ENCODE measurements at regions not wholly inside any gene's neighbourhood (a gene's known extent, or its start where the extent isn't known, plus 50 kb on each side); places are given as distances from the start of the nearest gene placed in this dataset.

DNA sequence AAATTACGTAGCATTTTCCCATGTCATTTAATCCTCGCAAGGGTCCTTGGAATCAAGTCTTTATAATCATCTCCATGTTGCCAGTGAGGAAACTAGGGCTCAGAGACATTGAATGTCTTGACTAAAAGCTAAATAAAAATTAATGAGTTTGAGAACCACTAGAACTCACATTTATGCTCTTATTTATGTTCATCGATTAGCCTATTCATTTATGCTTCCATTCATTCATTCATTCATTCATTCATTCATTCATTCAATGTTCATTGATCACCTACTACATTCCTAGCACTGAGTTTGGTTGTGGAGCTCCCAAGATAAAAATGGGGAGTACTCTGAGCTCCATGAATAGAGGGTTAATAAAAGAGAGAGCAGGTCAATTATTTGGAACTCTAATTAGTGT is 59.7 kb downstream of the KCNA1 start:
- no peak for DNase-seq

DNA sequence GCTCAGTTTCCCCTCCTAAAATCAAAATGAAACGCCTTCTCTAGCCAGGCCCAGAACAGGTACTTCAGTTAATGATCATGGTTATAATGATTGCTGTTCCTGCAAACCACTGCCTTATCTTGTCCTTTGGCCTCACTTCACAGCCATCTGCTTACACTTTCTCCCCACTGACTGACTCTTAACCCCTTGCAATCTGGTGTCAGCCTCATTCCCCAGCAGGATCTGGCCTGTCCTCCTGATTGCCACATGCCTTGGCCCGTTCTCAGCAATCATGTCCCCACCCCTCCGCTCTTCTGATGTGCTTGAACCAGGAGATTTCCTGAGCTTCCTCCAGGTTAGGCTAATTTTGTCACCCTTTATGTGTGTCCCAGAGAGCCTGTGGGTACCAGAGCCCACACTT is 64.5 kb downstream of the KCNA1 start:
- DNase-seq: no peak

- no peak for DNase-seq
Observed at GRCh38 chr12:4975574-4975973, 65.9 kb downstream of the KCNA1 start.

- no peak for DNase-seq
Observed at GRCh38 chr12:4977102-4977501, 66.6 kb upstream of the KCNA5 start.

DNA sequence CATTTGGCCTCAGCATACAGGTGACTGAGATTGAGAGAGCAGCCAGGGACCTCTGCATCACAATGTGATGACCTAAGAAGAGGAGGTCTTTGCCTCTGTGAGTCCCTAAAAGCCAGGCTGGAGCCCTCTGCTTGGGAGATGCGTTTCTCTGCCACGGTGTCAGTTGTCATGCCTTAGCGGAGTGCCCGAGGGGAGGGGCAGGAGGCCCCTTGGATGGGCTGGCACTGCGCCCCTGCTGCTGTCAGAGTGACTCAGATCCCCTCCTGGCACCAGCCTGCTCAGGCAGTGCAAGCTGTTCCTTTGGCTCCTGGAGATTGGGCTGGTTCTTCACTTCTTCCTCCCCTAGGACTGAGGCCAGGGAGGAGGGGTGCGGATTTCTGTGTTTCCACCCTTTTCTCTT is 64.9 kb upstream of the KCNA5 start:
- peak in 11 of 58 donors; percentile 9 to 43 (median 17) for DNase-seq

GRCh38 chr12:4979737-4980136 is 63.9 kb upstream of the KCNA5 start:
- DNase-seq: no peak

DNA sequence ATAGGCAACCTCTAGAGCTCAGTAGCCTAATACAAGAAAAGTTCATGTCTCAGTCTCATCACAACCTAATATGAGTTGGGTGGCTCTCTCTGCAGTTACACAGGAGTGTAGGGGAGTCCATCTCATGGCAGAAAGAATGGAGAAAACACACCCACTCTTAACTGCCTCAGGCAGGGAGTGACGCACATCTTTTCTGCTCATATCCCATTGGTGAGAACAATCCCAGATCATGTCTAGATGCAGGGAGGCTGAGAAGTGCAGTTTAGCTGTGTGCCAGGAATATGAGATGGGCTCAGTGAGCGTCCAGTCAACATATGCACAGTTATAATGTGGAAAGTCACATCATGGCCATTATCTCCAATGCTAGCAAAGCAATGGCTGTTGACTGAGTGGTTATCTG is 59.3 kb upstream of the KCNA5 start:
- DNase-seq: peak in 5 of 58 donors; percentile 14 to 39 (median 20)

GRCh38 chr12:4984971-4985370 is 58.7 kb upstream of the KCNA5 start:
- DNase-seq: peak in 15 of 58 donors; percentile 8 to 39 (median 19)

DNA sequence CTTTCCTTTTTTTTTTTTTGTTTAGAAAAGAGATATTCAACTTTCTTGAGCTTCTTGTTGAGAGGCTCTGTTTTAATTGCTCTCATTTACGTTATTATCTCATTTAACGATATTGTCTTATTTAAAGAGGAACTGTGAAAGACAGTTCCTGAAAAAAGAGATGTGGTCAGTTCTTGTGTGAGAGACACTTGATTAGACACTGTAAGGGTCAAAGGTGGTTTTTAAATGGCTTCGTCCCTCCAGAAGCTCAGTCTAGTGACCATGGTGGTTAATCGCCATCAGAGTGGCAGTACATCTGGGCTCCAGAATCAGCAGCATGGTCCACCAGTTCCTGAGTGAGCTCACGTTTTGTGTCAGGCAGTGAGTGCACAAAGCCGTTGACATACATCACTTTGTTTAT is 57.9 kb upstream of the KCNA5 start:
- no peak for DNase-seq

DNA sequence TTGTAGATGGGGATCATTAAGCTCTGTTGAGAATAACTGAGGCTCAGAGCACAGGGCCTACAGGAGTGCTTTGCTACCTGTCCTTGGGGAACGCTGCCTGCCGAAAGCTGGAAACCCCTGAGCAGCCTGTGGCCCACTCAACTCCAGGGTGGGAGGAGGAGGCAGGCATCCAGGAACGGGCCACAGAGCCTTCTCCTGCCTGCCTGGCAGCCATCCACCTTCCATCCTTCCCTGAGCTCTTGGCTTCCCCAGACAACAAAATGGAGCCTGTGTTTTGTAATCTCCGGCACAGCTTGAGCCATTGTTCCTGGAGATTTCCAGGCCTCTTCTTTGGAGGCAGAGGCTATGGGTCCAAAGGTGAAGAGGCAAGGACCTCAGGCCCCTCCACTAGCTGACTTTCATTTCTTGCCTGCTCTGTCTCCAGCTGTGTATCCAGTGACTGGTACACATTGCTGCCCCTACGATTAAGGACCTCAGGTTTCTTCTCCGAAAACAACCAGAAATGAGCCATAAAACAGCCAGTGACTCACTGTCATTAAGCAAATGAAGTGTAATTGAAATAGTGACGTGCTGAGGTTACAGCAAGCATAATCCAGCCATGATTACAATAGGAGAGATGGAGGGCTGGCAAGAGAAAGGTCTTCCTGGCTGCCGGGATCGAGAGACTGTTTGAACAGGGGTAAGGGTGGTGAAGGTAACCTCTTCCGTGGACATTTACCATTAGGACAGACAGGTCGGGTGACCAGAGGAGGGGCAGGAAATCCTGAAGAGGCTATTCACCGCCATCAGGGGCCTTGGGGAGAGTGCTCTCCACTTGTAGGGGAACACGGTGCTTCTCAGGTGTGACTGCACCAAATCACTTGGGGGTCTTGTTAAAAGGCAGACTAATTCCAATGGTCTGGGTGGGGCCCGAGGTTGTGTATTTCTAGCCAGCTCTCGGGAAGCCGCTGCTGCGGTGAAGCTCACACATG is 56.3 kb upstream of the KCNA5 start:
- no peak for DNase-seq

DNA sequence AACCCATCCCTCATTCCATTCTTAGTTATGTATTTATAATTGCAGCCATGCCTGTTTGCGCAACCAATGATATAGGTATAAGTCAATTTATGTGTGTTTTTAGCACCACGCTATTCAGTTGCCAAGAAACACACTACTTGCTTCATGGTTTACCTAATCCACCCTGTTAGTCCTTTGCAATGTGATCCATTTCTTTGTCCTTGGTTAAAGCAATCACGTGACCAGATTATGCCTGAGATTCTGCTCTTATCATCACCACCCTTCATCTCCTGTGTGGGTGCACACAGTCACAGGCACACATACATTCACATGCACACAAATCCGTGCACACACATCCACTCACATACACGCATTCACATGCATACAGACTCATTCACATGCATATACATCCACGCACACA is 52.3 kb upstream of the KCNA5 start:
- no peak for DNase-seq

DNA sequence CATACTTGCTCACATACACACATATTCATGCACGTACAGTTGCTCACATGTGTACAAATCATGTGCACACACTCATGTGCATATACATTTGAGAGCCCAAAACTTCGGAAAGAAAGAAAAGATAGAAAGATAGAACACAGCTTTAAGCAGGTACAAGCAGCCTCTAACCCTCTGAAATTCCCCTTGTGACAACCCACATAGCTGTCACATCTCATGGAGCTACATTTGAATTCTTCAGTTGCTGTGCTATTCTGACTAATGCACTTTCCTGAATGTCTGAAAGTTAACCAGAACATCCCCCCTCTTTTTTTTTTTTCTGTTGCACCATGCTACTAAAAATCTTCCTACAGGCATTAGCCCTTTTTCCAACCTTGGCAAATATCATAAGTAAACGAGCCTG is 51.9 kb upstream of the KCNA5 start:
- DNase-seq: no peak

- no peak for DNase-seq
Observed at GRCh38 chr12:4992871-4993270, 50.8 kb upstream of the KCNA5 start.

Measured in anterior cingulate cortex (tissue), 58 donors.